Panc1 (cell line): ENCODE measurements at regions not wholly inside any gene's neighbourhood (a gene's known extent, or its start where the extent isn't known, plus 50 kb on each side); places are given as distances from the start of the nearest gene placed in this dataset.

Experiments
- CTCF ChIP-seq: fragments of 450-650 bp; IDR thresholded peaks from 2 replicates; pipeline ENCODE4 v1.5.1; 2017; ENCODE audit warnings: mild to moderate bottlenecking
- POLR2AphosphoS5 ChIP-seq: IDR thresholded peaks from 2 replicates; pipeline ENCODE4 v1.6.1; 2012; ENCODE audit warnings: mild to moderate bottlenecking, low read depth, low read length, moderate library complexity

GRCh38 chr21:40967771-40968170 is 120.8 kb upstream of the DSCAM start:
- no peak for TF ChIP-seq CTCF
- TF ChIP-seq POLR2AphosphoS5, result no peak
